Bronchial epithelial cell (primary cell): ENCODE measurements at regions not wholly inside any gene's neighbourhood (a gene's known extent, or its start where the extent isn't known, plus 50 kb on each side); places are given as distances from the start of the nearest gene placed in this dataset.
A peak's percentile ranks its signal among the peaks of the same experiment; 100 is the strongest.
"Not testable (repeated sequence)": the region's sequence is repeated elsewhere in the genome, so short reads cannot be mapped to it uniquely, and the experiment has no call there.

ENCODE experiments used
- DNase-seq: peaks from one replicate; pipeline ENCODE4 v3.0.0-alpha.2; 2010; ENCODE audit warnings: low read depth
- FAIRE-seq: peaks from 2 replicates; lab custom pipeline; 2011; peaks lifted over from hg19 to GRCh38; lab: Jason Lieb, UNC
- H3K27me3 ChIP-seq: 2 replicates; pipeline ENCODE4 v1.5.1; 2011; ENCODE audit warnings: low read length; ENCODE audit not compliant: control insufficient read depth, insufficient read depth
- H3K36me3 ChIP-seq: 2 replicates; pipeline ENCODE4 v1.5.1; 2011; ENCODE audit warnings: low read length; ENCODE audit not compliant: control insufficient read depth, insufficient read depth
- H3K4me3 ChIP-seq: 2 replicates; pipeline ENCODE4 v1.5.1; 2011; ENCODE audit warnings: mild to moderate bottlenecking, low read depth, low read length, control low read depth
- CTCF ChIP-seq: IDR thresholded peaks from 2 replicates; pipeline ENCODE4 v1.5.1; 2011; ENCODE audit warnings: mild to moderate bottlenecking, moderate library complexity, low read length, control low read depth, inconsistent platforms; ENCODE audit not compliant: insufficient read depth, severe bottlenecking

DNA sequence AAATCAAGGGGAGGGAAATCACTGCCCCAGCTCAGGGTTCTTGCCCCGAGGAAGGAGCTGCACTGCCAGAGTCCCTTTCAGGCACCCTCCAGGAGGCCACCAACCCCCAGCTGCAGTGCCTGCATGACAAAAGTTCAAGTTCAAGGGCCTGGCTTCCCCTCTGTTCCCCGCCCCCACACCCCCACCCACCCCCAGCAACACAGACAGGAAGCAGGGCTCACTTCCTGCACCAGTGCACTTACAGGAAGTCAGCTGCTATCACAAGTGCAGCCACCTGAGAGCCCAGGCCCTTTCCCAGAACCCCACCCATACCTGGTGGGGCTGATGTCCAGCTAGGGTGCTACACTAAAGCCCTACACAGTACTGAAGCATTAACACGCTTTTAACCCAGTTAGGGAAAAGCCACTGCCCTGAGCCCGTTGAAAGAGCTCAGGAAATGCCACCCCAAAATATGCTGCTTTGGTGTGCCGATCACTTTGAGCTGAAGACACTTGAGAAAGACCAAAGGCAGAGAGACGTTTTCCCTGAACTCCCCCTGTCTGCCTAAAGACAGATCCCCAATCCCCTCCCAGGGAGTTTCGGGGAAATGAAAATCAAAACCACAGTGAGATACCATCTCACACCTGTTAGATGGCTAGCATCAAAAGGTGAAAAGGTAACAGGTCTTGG, 109.9 kb upstream of the CAB39 start:
- TF ChIP-seq CTCF = no peak
- no peak overlapping the region for H3K4me3 ChIP-seq
- FAIRE-seq (no peak), DNase-seq (no peak)
- no peaks in the 10 kb centered on the region for H3K27me3 ChIP-seq
- no peaks in the 10 kb centered on the region for H3K36me3 ChIP-seq

- not testable (repeated sequence) for H3K27me3 ChIP-seq, FAIRE-seq, DNase-seq, H3K36me3 ChIP-seq, H3K4me3 ChIP-seq
Observed at GRCh38 chr2:230603317-230603716, 109.3 kb upstream of the CAB39 start.

DNA sequence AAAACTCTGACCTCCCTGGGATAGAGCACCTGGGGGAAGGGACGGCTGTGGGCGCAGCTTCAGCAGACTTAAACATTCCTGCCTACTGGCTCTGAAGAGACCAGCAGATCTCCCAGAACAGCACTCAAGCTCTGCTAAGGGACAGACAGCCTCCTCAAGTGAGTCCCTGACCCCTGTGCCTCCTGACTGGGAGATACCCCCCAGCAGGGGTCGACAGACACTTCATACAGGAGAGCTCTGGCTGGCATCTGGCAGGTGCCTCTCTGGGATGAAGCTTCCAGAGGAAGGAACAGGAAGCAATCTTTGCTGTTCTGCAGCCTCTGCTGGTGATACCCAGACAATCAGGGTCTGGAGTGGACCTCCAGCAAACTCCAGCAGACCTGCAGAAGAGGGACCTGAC, 108.5 kb upstream of the CAB39 start:
- not testable (repeated sequence) for H3K36me3 ChIP-seq, H3K4me3 ChIP-seq, H3K27me3 ChIP-seq, FAIRE-seq, DNase-seq

DNA sequence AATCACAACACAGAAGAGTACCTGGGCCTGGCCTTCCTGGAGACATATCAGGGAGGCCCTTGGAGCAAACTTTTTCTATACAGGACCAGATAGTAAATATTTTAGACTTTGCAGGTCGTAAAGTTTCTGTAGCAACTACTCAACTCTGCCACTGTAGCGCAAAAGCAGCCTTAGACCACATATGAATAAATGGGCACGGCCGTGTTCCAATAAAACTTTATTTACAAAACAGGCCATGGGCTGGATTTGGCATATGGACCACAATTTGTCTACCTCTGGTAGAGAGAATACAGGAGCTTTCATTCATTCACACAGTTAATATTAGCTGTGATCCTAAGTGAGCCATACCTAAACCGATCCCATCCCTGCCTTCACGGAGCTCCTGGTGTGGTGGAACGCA, 98.6 kb upstream of the CAB39 start:
- DNase-seq (no peak), FAIRE-seq (no peak)
- Histone ChIP-seq H3K36me3 (no peaks in the 10 kb centered on the region), H3K27me3 (no peaks in the 10 kb centered on the region), H3K4me3 (no peak overlapping the region)
- no peak for TF ChIP-seq CTCF

- FAIRE-seq = no peak
- TF ChIP-seq CTCF = no peak
- peak; percentile 67 for DNase-seq
- Histone ChIP-seq H3K27me3 (no peaks in the 10 kb centered on the region), H3K36me3 (no peaks in the 10 kb centered on the region), H3K4me3 (no peak overlapping the region)
Observed at GRCh38 chr2:230614913-230615332, 97.7 kb upstream of the CAB39 start.

DNA sequence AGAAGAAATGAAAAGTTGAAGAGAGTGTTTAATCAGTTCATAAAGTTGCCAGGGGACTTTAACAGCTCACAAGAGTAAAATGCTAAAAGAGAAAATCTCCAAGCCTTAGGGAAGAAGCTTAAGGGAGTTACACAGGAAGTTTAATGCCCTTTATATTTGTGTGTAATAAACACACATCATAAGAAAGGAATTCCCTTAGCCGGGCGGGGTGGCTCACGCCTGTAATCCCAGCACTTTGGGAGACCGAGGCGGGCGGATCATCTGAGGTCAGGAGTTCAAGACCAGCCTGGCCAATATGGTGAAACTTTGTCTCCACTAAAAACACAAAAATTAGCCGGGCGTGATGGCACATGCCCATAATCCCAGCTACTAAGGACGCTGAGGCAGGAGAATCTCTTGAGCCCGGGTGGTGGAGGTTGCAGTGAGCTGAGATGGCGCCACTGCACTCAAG, 95.4 kb upstream of the CAB39 start:
- not testable (repeated sequence) for H3K36me3 ChIP-seq, H3K4me3 ChIP-seq, FAIRE-seq, H3K27me3 ChIP-seq
- DNase-seq = peak; percentile 90

DNA sequence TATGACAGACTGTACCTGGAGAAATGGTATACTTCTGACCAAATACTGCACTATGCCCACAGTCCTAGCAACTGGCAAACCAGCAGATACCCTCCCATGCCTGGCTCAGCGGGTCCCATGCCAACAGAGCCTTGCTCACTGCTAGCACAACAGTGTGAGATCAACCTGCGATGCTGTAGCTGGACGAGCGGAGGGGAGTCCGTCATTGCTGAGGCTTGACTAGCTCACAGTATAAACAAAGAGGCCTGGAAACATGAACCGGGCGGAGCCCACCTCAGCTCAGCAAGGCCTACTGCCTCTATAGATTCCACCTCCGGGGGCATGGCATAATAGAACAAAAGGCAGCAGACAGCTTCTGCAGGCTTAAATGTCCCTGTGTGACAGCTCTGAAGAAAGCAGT, 93.2 kb upstream of the CAB39 start:
- Histone ChIP-seq H3K4me3 (no peak overlapping the region), H3K36me3 (no peaks in the 10 kb centered on the region), H3K27me3 (no peaks in the 10 kb centered on the region)
- DNase-seq = no peak
- no peak for FAIRE-seq
- no peak for TF ChIP-seq CTCF

DNA sequence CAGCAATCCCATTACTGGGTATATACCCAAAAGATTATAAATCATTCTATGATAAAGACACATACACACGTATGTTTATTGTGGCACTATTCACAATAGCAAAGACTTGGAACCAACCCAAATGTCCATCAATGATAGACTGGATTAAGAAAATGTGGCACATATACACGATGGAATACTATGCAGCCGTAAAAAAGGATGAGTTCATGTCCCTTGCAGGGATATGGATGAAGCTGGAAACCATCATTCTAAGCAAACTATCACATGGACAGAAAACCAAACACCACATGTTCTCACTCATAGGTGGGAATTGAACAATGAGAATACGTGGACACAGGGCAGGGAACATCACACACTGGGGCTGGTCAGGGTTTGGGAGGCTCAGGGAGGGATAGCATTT, 87.4 kb upstream of the CAB39 start:
- H3K27me3 ChIP-seq, H3K4me3 ChIP-seq, DNase-seq, H3K36me3 ChIP-seq: not testable (repeated sequence)
- FAIRE-seq = peak; percentile 28

DNA sequence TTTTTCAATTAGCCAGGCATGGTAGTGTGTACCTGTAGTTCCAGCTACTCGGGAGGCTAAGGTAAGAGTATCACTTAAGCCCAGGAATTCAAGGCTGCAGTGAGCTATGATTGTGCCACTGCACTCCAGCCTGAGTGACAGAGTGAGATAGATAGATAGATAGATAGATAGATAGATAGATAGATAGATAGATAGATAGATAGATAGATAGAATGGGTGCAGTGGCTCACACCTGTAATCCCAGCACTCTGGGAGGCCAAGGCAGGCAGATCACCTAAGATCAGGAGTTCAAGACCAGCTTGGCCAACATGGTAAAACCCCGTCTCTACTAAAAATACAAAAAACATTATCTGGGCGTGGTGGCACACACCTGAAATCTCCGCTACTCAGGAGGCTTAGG, 85.6 kb upstream of the CAB39 start:
- not testable (repeated sequence) for H3K36me3 ChIP-seq, H3K4me3 ChIP-seq, H3K27me3 ChIP-seq, DNase-seq, FAIRE-seq
